ENCODE measurements at regions not wholly inside any gene's neighbourhood (a gene's known extent, or its start where the extent isn't known, plus 50 kb on each side); places are given as distances from the start of the nearest gene placed in this dataset.

GRCh38 chr2:215787565-215788178, 225.7 kb downstream of the MREG start:
- TF ChIP-seq CTCF (IDR thresholded peaks at IDR 0.05), result no peak
- TF ChIP-seq POLR2AphosphoS5 (IDR thresholded peaks at IDR 0.05), result no peak
